ENCODE measurements at regions not wholly inside any gene's neighbourhood (a gene's known extent, or its start where the extent isn't known, plus 50 kb on each side); places are given as distances from the start of the nearest gene placed in this dataset.
"Not testable (repeated sequence)": the region's sequence is repeated elsewhere in the genome, so short reads cannot be mapped to it uniquely, and the experiment has no call there.

- TF ChIP-seq, protein P1, sequence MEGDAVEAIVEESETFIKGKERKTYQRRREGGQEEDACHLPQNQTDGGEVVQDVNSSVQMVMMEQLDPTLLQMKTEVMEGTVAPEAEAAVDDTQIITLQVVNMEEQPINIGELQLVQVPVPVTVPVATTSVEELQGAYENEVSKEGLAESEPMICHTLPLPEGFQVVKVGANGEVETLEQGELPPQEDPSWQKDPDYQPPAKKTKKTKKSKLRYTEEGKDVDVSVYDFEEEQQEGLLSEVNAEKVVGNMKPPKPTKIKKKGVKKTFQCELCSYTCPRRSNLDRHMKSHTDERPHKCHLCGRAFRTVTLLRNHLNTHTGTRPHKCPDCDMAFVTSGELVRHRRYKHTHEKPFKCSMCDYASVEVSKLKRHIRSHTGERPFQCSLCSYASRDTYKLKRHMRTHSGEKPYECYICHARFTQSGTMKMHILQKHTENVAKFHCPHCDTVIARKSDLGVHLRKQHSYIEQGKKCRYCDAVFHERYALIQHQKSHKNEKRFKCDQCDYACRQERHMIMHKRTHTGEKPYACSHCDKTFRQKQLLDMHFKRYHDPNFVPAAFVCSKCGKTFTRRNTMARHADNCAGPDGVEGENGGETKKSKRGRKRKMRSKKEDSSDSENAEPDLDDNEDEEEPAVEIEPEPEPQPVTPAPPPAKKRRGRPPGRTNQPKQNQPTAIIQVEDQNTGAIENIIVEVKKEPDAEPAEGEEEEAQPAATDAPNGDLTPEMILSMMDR (IDR thresholded peaks at IDR 0.05) = not testable (repeated sequence)
- not testable (repeated sequence) for TF ChIP-seq EZH2phosphoT487 (IDR thresholded peaks at IDR 0.05)
Observed at GRCh38 chr16:29149912-29150311, 165.1 kb downstream of the LAT start.
